ENCODE measurements at regions not wholly inside any gene's neighbourhood (a gene's known extent, or its start where the extent isn't known, plus 50 kb on each side); places are given as distances from the start of the nearest gene placed in this dataset.

GRCh38 chr2:126368758-126369157 lies 287.2 kb upstream of the GYPC start:
- no peaks in the 10 kb centered on the region for H3K27me3 ChIP-seq (replicated peaks in 1 of 4; ENCODE audit: control extremely low read depth in 1 of 4, control insufficient read depth in 3 of 4, insufficient read depth in 4 of 4, low read length in 3 of 4)
- H3K4me3 ChIP-seq (ENCODE audit: control extremely low read depth in 1 of 5, extremely low read depth in 1 of 5, insufficient read depth in 1 of 5, low read depth in 2 of 5, low read length in 4 of 5): no peak overlapping the region
- CTCF ChIA-PET: no interaction called here
- TF ChIP-seq EZH2 (IDR thresholded peaks at IDR 0.05; ENCODE audit: borderline replicate concordance, insufficient read depth, low read depth, low read length, poor library complexity, severe bottlenecking): no peak
- TF ChIP-seq, protein P1, sequence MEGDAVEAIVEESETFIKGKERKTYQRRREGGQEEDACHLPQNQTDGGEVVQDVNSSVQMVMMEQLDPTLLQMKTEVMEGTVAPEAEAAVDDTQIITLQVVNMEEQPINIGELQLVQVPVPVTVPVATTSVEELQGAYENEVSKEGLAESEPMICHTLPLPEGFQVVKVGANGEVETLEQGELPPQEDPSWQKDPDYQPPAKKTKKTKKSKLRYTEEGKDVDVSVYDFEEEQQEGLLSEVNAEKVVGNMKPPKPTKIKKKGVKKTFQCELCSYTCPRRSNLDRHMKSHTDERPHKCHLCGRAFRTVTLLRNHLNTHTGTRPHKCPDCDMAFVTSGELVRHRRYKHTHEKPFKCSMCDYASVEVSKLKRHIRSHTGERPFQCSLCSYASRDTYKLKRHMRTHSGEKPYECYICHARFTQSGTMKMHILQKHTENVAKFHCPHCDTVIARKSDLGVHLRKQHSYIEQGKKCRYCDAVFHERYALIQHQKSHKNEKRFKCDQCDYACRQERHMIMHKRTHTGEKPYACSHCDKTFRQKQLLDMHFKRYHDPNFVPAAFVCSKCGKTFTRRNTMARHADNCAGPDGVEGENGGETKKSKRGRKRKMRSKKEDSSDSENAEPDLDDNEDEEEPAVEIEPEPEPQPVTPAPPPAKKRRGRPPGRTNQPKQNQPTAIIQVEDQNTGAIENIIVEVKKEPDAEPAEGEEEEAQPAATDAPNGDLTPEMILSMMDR (IDR thresholded peaks at IDR 0.05): no peak
- no peak overlapping the region for H2AFZ ChIP-seq (ENCODE audit: insufficient read depth, low read depth, low read length, poor library complexity, severe bottlenecking)
- H3K9ac ChIP-seq (ENCODE audit: low read length): no peak overlapping the region
- intact Hi-C loops (cut with micrococcal nuclease): no loop called here
- no peaks in the 10 kb centered on the region for H4K20me1 ChIP-seq (ENCODE audit: control insufficient read depth, insufficient read depth, low read length, poor library complexity, severe bottlenecking)
- no peak overlapping the region for H3K4me2 ChIP-seq (replicated peaks; ENCODE audit: low read depth, low read length, poor library complexity, severe bottlenecking)
- H3K9me3 ChIP-seq (ENCODE audit: control extremely low read depth in 1 of 3, control insufficient read depth in 2 of 3, insufficient read depth in 1 of 3, low read length in 2 of 3): no peaks in the 10 kb centered on the region
- Mint-ChIP-seq H3K9me3 (ENCODE audit: insufficient read depth) (no peaks in the 10 kb centered on the region), H3K27me3 (no peaks in the 10 kb centered on the region), H3K4me3 (no peak overlapping the region), H3K4me1 (no peaks in the 10 kb centered on the region), H3K27ac (no peak overlapping the region)
- no peaks in the 10 kb centered on the region for H3K4me1 ChIP-seq (ENCODE audit: control insufficient read depth in 2 of 2, insufficient read depth in 2 of 2, low read length in 2 of 2)
- no peaks in the 10 kb centered on the region for H3K36me3 ChIP-seq (replicated peaks in 1 of 2; ENCODE audit: control extremely low read depth in 1 of 2, control insufficient read depth in 1 of 2, extremely low read depth in 1 of 2, insufficient read depth in 2 of 2, low read length in 1 of 2)
- POLR2A ChIA-PET: no interaction called here
- WGBS (ENCODE audit: insufficient coverage): no CpG with 5 or more reads among the region's 2 CpGs
- no peak for DNase-seq
- no peaks in the 10 kb centered on the region for H3K79me2 ChIP-seq (ENCODE audit: control insufficient read depth, insufficient read depth, low read length)
- ATAC-seq (ENCODE audit: low read depth): no peak
- no peak overlapping the region for H3K27ac ChIP-seq (ENCODE audit: low read length in 2 of 2)

DNA sequence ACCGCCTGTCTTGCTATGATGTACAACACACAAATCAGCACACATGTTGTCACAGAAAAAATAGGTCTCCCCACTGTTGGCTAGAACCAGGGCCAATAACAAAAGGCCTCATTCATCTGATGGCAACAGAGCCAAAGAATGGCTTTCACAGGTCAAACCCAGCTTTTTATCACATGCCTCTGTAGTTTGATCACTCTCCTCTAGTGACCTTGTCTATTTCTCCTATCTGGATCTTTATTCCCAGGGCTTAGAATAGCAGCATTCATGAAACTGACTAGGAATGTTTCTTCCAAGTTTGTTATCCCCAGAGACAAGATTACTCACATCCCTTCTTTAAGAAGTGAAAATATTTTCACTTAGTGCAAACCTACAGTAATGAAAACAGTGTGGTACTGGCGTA lies 285.8 kb upstream of the GYPC start:
- Mint-ChIP-seq H3K4me3 (no peak overlapping the region), H3K27ac (no peak overlapping the region), H3K4me1 (no peaks in the 10 kb centered on the region), H3K27me3 (no peaks in the 10 kb centered on the region), H3K9me3 (ENCODE audit: insufficient read depth) (no peaks in the 10 kb centered on the region)
- CTCF ChIA-PET: no interaction called here
- H3K4me2 ChIP-seq (replicated peaks; ENCODE audit: low read depth, low read length, poor library complexity, severe bottlenecking): no peak overlapping the region
- no peak overlapping the region for H3K9ac ChIP-seq (ENCODE audit: low read length)
- ATAC-seq (ENCODE audit: low read depth) (no peak), DNase-seq (no peak)
- no peak overlapping the region for H3K27ac ChIP-seq (ENCODE audit: low read length in 2 of 2)
- H3K9me3 ChIP-seq (ENCODE audit: control extremely low read depth in 1 of 3, control insufficient read depth in 2 of 3, insufficient read depth in 1 of 3, low read length in 2 of 3): peaks cover 0 to 3% (median 0%) of the 10 kb centered on the region in 3 donors
- intact Hi-C loops (cut with micrococcal nuclease): no loop called here
- H3K27me3 ChIP-seq (replicated peaks in 1 of 4; ENCODE audit: control extremely low read depth in 1 of 4, control insufficient read depth in 3 of 4, insufficient read depth in 4 of 4, low read length in 3 of 4): no peaks in the 10 kb centered on the region
- no peaks in the 10 kb centered on the region for H3K79me2 ChIP-seq (ENCODE audit: control insufficient read depth, insufficient read depth, low read length)
- H3K4me1 ChIP-seq (ENCODE audit: control insufficient read depth in 2 of 2, insufficient read depth in 2 of 2, low read length in 2 of 2): no peaks in the 10 kb centered on the region
- no peak overlapping the region for H3K4me3 ChIP-seq (ENCODE audit: control extremely low read depth in 1 of 5, extremely low read depth in 1 of 5, insufficient read depth in 1 of 5, low read depth in 2 of 5, low read length in 4 of 5)
- H3K36me3 ChIP-seq (replicated peaks in 1 of 2; ENCODE audit: control extremely low read depth in 1 of 2, control insufficient read depth in 1 of 2, extremely low read depth in 1 of 2, insufficient read depth in 2 of 2, low read length in 1 of 2): no peaks in the 10 kb centered on the region
- no peak overlapping the region for H2AFZ ChIP-seq (ENCODE audit: insufficient read depth, low read depth, low read length, poor library complexity, severe bottlenecking)
- no peaks in the 10 kb centered on the region for H4K20me1 ChIP-seq (ENCODE audit: control insufficient read depth, insufficient read depth, low read length, poor library complexity, severe bottlenecking)
- POLR2A ChIA-PET: no interaction called here
- WGBS (ENCODE audit: insufficient coverage): 100% methylated on average over 1 of the region's 2 CpGs
- TF ChIP-seq, protein P1 (IDR thresholded peaks at IDR 0.05): no peak
- no peak for TF ChIP-seq EZH2 (IDR thresholded peaks at IDR 0.05; ENCODE audit: borderline replicate concordance, insufficient read depth, low read depth, low read length, poor library complexity, severe bottlenecking)
